GM19023 (cell line): ENCODE measurements at regions not wholly inside any gene's neighbourhood (a gene's known extent, or its start where the extent isn't known, plus 50 kb on each side); places are given as distances from the start of the nearest gene placed in this dataset.

ENCODE experiments used
- ATAC-seq: cut with Tn5 transposase; IDR thresholded peaks from one replicate; pipeline ENCODE4 v1.9.1; 2021; ENCODE audit warnings: mild to moderate bottlenecking, moderate library complexity; ENCODE audit not compliant: unreplicated experiment

DNA sequence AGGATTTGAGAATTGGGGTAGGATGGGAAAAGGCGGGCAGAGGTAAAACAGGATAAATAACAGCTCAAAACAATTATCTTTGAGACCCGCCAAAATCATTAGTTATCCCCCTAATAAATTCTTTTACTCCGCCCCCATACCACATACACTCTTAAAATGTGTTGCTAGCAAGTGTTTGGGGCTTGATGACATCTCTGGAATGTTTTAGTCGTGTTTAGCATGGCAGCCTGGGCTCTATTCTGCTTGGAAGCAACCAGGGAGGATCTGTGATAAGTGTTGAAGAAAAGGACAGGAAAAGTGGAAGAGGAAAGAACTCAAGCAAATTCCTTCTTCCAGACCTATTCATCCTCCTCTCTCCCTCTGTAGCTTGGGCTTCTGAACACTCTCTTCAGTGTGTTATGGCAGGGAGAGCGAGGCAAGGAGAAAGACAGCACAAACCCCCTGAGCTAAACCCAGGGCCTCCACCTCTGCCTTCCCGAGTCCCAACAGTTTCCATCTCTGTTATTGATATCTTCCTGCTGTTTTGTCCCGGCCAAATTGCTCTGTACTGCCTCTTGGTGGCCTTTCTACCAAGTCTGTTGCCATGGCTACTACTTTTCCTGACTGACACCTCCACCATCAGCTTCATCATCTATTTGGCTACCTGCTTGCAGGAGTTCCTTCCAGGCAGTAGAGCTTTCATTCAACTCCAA lies 135.8 kb downstream of the RPL22L1 start:
- ATAC-seq, result no peak

DNA sequence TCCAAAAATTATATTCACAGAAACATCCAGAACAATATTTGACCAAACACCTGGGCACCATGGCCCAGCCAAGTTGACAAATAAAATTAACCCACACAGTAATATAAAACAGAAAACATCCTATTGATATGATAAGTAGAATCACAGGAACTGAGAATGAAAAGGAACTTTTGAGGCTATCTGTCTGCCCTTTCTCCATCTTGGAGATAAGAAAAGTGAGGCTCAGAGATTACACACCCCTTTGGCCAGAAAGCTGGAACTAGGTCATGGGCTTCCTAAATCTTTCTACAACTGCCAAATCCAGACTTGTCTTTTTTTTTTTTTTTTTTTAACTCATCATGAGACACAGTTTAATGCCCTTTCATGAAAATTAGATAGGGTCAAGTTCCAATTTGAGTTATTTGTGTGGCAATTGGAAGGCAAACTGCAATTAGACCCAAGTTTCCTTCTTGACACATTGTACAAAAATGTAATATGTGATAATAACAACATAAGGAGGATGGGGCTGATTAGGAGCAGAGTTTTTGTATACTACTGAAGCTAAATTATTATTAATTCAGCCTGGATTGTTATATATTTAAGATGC lies 137.2 kb downstream of the RPL22L1 start:
- no peak for ATAC-seq

DNA sequence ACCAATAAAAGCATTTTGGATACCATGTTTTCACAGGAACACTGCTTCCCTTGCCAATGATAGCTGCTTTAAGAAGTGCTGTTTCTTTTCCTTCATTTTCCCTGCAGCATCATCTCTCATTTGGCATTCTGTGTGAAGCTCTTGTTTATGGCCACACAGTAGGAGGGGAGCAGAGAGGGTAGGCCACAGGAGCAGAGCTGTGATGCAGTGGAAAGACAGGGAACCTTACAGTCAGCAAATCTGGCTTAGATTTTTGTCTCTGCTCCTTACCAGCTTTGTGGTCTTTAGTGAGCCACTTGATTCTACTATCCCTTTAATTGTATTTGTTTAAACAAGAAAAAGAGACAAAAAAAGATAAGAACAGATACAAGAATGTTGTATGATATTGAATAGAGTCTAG lies 138.7 kb downstream of the RPL22L1 start:
- no peak for ATAC-seq

DNA sequence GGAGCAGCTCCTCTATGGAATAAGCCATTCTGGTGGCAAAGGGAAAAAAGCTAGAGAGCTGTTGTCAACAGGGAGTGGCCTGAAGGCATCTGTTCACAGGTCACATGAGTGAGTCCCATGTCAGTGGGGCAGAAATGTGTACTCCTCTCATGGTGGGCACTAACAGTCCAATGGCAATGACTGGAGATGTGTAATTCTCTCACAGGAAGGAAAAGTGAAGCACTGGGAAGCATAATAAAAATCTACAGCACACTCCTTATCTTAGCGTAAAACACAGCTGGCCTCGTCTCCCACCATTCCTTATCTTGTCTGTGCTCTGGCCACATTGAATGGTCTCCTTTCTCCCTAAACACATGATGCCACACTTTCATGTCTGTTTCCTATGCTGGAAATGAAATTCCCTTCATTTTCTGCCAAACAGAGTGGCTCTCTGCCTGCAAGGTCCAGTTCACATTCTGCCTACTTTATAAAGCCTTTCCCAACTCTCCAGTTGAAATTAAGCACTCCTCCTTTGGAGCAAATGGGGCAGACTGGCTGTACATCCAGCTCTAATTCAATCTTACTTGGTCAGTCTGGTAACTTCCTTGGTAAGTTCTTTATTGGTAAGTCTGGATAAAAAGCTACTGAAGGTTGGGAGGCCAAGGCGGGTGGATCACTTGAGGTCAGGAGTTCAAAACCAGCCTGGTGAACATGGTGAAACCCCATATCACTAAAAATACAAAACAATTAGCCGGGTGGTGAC lies 139.8 kb downstream of the RPL22L1 start:
- no peak for ATAC-seq

DNA sequence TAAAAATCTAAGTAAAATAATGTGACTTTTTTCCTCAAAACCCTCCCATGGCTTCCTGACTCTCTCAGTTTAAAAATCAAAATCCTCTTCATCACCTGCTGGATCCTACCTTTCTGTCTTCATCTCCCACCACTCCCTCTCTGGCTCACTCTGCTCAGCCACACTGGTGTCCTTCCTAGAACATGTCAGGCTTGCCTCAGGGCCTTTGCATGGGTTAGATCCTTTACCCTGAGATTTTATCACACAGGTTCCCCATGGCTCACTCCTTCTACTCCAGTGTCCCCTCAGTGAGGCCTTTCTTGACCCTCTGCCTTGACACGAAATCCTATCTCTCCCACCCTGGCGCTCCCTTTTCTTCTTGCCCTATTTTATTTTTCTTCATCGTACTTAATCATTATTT lies 141.8 kb downstream of the RPL22L1 start:
- no peak for ATAC-seq

DNA sequence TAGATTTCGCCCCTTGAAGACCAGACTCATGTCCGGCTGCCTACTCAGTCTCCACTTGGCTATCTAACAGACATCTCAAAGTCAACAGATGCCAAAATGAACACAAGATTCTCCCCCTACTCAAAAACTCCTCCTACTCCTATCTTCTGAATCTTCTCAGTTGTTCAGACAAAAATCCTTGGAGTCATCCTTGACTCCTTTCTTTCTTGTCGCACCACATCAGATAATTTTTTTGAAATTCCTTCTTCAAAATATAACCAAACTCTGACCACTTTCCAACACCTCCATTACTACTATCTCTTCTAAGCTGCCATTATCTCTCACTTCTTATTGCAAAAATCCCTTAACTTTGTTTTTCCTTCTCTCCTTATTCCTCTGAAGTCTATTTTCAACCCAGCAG lies 141.9 kb upstream of the SLC7A14 start:
- no peak for ATAC-seq

DNA sequence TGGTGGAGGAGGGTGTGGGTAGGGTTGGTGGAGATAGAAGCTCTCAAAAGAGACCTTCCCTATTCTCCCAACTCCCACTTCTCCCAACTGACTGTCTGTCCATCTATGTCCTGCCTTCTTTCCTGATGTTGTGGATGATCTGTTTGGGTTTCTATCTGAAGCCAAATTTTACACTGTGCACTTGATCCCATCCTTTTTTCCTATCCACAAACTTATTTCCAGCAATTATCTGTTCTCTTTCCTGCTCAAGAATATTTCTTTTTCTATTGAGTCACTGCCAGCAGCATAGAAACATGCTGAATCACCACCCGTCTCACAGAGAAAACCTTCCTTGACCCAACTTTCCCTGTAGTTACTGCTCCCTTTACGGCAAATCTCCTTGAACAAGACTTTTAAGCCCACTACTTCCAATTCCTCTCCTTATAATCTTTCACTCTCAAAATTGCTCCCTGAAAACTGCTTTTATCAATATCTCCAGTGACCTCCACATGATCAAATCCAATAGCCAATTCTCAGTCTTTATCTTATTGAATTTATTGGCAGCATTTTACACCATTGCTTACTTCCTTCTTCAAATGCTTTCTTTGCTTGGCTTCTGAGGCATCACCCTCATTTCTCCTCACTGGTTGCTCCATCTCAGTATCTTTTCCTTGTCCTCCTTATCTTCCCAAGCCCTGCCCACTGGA lies 141.2 kb upstream of the SLC7A14 start:
- no peak for ATAC-seq

DNA sequence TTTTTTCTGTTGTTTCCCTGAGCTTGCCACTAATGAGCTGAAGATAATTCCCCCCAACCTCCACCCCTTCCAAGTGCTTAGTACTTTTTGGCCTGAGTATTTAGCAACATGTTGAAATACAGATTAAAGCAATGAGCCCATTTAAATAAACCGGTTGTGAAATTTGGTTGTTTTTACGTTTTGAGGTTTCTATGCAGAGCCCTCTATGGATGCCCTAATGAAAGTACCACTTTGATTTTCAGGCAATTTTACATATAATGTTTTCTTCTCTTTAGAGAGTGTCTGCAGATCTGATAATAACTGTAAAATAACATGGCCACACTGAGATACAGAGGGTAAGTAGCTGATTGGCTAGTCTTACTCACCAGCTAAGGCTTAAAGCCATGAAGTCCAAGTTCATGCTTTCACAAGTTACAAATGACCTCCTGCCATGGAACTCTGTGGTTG lies 139.4 kb upstream of the SLC7A14 start:
- no peak for ATAC-seq

DNA sequence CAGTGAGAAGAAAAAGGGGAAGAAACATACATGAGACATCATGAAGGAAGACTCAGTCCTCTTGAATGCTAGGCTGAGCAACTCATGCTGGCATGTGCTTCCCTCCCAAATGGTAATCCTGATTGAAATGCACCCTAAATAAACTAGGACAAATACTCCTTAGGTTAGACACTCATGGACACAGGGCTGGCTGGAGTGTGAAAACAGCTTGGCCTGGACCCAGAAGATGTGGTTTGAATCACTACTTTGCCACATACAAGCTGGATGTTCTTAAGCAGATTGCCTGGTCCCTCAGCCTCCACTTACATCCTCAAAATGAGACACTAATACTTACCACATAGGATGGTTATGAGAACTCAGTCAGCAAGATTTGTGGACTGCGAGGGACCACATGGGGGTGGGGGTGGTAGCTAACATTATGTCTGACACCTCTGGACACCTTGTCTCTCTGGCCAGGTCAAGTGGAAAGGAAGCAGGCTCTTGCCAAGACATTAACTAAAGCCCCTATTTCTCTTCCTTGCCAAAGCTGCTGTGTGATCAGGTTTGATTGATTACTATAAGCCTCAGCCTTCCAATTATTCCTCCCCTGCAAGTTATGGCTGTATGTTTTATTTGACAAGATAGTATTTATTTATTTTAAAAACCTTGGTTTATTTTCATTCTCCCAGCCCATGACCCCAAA lies 138.9 kb upstream of the SLC7A14 start:
- no peak for ATAC-seq

DNA sequence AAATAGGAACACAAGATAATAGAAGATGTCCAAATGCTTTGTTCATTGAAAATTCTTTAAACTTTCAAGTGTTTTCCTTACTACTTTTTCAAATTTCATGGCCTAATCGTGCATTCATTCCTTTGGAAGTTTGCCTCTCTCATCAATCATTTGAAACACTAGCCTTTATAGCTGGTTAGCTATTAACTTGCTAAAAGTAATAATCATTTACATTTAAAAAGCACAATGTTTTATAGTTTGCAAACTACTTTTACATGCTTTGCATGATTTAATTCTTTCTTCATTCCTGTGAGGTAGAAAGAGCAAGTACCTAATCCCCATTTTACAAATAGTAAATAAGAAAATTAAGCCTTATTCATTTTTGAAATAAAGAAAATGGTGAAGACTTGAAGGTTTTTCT lies 137.4 kb upstream of the SLC7A14 start:
- no peak for ATAC-seq

DNA sequence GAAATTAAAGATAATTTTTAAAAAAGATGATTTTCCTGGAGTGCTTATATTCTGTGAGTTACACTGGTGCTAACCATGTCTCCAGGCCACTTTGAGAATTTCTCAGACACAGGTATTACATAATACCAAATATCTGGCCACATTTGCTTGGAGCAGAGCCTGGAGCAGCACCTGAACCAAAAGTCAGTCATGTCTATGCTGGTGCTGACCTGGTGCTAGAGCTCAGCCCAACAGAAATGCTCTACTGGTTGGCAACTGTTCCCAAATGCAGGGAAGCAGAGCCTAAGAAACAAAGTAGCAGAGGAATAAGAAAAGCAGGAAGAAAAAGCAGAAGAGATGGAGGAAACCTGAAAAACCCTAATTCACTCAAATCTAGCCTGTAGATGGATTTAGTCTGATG lies 135.7 kb upstream of the SLC7A14 start:
- no peak for ATAC-seq

DNA sequence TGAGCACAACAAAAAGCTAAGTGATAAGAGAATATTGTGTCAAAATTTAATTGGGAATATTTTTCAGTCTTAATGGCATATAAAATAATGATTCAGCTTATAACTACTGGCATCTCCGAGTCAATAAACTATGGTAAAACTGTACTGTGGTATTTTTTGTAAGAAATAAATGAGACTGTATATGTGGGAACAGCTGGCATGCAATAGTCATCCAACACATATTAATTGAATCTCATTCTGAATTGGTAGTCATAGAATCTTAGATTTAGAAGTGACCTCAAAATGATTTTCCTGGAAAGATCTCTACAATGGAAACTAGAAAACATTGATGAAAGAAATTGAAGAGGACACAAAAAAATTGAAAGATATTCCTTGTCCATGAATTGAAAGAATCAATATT lies 133.4 kb upstream of the SLC7A14 start:
- ATAC-seq, result no peak

DNA sequence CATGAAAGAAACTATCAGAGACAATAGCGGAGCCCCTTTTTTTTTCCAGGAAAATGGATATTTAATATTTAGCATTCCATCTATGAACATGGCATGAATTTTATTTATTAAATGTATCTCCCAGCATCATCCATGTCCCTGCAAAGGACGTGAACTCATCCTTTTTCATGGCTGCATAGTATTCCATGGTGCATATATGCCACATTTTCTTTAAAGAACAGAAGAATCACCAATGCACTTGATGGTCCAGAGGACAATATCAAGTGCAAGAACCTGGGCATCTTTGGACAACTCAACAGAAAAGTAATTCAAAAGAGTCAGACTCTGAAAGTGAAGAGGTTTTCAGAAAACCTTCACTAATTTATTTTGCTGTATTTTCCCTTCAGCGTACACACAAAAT lies 133.0 kb upstream of the SLC7A14 start:
- ATAC-seq, result no peak

DNA sequence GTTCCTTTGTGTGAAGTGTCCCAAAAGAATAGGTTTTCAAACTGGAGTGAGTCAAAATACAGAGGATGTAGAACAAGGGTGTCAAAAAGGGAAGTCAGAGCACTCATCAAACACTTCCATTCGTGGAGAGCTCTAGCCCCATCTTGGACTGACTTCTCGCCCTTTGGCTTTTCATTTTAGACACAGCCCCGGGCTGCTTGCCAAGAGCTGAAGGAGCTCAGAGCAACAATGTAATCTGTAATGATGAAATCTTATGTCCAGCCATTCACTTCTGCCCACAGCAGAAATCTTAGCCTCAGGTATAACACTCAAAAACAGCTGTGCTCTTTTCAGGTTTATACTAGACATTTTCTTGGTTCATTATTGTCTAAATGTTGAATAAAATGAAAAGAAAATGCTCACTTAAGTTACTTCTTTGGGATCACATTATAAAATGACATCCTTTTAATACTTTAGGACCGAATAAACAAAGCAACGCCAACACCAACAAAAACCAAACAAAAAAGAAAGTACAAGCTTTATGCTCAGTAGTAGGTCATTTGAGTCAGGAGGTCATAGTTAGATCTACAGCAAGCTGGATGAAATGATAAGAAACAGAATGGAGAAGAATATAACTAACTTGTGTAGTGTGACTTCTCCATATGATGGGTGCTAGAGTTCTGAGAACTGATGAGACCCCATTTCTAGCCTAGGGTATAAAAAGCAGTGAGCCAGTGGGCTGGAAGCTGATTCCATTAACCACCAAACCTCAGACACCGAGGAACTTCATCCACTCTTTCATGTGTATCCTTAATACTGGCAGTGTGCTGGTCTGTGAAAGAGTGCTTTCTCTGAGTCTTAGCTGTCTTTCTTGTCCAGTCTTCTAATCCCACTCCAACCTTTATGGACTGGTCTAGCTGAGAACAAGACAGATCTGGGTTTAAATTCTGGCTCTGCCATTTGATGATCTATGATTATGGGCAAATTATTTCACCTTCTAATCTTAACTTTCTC lies 131.8 kb upstream of the SLC7A14 start:
- ATAC-seq, result no peak

DNA sequence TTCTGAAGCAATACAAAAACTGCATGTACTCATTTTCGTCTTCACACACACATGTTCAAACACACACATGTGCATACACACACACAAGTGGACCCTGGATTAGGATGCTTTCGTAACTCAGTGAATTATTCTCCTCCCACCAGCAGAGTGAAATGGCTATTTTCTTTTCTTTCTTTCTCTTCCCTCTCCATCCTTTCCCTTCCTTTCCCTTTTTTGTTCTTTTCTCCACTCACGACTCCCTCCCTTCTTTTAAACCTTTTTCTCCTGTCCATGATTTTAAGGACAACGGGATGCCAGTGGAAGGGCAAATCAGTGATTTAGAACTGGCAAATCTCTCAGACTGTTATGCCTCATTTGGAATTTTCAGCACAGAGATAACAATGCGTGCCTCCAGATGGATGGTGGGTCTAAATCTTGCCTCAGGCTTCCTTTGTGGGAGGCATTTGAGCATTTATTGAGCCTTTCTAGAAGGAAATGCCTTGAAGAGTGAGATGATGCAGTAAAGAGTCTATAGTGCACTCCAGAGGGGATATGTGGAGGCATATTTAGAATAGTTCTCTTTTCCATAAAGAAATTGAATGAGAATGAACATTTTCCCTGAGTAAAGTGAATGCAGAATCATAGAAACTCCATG lies 130.4 kb upstream of the SLC7A14 start:
- no peak for ATAC-seq

DNA sequence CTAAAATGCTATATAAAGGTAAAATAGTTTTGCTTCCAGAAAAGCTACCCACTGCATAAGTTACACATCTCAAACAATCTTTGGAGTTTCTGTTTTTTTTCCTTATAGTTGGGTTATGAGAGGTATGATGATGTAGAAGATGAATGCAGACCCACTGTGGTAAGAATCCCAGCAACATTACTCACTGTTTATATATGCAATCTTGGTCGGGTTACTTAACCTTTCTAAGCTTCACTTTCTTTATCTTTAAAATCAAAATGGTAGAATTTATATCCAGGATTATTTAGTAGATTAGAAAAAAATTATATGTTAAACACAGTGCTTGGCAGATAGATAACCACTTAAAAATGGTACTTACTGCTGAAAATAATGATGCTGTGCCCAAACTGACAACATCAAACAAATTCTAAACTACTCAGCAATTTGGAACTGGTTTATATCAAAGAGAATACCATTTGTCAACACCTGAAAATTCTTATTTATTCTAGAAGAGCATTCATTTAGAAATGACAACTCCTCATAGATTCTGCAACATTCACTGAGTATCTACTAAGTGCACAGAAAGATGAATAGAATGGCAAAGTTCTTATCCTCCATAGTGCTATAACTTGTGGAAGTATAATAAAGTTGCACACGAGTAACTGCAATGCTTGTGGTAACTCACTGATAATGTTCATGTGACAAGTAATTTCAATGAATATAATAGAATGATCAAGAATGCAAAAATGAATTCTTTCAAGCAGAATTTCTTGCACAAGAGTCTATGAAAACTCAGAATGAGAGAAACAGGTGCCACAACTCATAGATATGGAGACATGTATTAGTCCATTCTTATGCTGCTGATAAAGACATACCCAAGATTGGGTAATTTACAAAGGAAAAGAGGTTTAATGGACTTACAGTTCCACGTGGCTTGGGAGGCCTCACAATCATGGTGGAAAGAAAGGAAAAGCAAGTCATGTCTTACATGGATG lies 129.0 kb upstream of the SLC7A14 start:
- ATAC-seq, result no peak

DNA sequence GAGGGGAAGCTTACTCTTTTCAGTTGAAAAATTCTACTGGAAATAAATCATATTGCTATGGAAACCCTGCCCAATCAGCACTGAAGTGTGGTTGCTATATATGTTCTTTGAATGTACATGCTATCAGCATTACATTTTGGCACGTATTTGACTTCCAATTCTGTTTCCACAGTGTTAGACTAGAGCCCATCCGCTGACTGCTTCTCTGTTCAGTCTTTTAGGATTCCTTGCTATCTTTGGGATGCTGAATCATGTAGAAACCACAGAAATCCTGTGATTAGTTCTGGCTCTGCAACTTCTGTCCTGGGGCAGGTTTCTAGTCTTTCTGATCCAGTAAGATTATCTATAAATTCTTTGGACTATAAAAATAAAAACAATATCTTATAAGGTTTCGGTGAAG lies 128.2 kb upstream of the SLC7A14 start:
- no peak for ATAC-seq

DNA sequence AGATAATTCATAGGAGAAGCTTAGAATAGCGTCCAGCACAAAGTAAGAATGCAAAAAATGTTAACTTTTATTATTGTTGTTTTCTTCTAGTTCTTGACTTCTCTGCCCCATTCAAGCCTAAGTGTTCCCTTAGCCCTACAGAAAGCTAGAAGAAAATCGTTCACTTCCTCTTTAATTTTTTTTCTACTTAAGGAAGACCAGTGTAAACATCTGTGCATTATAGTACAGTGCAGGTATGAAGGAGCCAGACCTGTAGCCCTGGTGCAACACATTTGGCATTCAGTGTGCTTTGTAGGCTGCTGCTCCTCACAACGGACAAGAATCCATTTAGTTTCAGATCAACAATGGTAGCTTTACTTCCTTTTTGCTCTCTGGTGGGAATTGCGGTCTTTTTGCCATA lies 127.8 kb upstream of the SLC7A14 start:
- no peak for ATAC-seq
